ENCODE measurements at regions not wholly inside any gene's neighbourhood (a gene's known extent, or its start where the extent isn't known, plus 50 kb on each side); places are given as distances from the start of the nearest gene placed in this dataset.

- Mint-ChIP-seq H3K27me3 (ENCODE audit: insufficient read depth) (no peaks in the 10 kb centered on the region), H3K4me3 (no peak overlapping the region), H3K36me3 (ENCODE audit: low read depth) (no peaks in the 10 kb centered on the region), H3K9me3 (peaks cover 4% of the 10 kb centered on the region), H3K27ac (no peak overlapping the region), H3K4me1 (ENCODE audit: low read depth) (no peaks in the 10 kb centered on the region)
- intact Hi-C loops (cut with micrococcal nuclease), result no loop called here
- no peak for DNase-seq (ENCODE audit: low spot score)
Measured at GRCh38 chr2:235350234-235350633, 143.6 kb upstream of the AGAP1 start.

DNA sequence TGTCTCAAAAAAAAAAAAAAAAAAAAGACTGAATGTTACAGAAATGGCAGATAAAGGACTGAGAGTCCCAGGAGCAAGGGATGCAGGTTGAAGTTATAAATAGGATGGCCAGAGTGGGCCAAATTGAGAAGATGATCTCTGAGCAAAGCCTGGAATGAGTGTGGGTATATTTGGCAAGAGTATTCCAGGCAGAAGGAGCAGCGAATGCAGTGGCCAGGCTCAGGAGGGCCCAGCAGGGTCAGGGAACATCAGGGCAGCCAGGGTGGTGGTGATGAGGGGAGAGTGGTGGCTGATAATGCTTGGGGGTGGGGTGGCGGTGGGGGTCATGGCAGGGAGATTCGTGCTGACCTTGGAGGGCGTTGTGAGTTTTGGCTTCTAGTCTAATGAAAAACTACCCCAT lies 141.3 kb upstream of the AGAP1 start:
- DNase-seq (ENCODE audit: low spot score), result no peak
- H3K27ac Mint-ChIP-seq, result no peak overlapping the region
- no peaks in the 10 kb centered on the region for H3K27me3 Mint-ChIP-seq (ENCODE audit: insufficient read depth)
- no peaks in the 10 kb centered on the region for H3K4me1 Mint-ChIP-seq (ENCODE audit: low read depth)
- no peak overlapping the region for H3K4me3 Mint-ChIP-seq
- no peaks in the 10 kb centered on the region for H3K36me3 Mint-ChIP-seq (ENCODE audit: low read depth)
- peaks cover 2% of the 10 kb centered on the region for H3K9me3 Mint-ChIP-seq
- intact Hi-C loops (cut with micrococcal nuclease), result no loop called here

GRCh38 chr2:235357881-235358280 lies 136.0 kb upstream of the AGAP1 start:
- DNase-seq (ENCODE audit: low spot score), result no peak
- intact Hi-C loops (cut with micrococcal nuclease), result no loop called here
- Mint-ChIP-seq H3K9me3 (no peaks in the 10 kb centered on the region), H3K36me3 (ENCODE audit: low read depth) (no peaks in the 10 kb centered on the region), H3K27ac (no peak overlapping the region), H3K27me3 (ENCODE audit: insufficient read depth) (no peaks in the 10 kb centered on the region), H3K4me3 (no peak overlapping the region), H3K4me1 (ENCODE audit: low read depth) (no peaks in the 10 kb centered on the region)

DNA sequence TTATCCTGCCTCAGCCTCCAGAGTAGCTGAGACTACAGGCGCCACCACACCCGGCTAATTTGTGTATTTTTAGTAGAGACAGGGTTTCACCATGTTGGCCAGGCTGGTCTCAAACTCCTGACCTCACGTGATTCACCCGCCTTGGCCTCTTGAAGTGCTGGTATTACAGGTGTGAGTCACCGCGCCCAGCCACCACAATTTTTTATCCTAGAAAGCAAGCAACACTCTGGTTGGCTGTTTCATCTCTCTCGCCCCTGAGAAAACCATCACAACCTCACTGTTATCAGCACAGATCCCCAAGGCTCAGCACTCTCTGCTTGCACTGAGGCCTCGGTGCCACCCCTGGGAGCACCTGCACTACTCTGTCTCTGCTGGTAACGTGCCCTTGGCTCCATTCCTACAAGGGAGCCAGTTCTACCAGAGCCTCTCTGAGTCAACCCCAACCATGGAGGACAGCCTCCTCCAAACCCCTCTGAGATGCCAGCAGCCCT lies 134.8 kb upstream of the AGAP1 start:
- Mint-ChIP-seq H3K9me3 (no peaks in the 10 kb centered on the region), H3K36me3 (ENCODE audit: low read depth) (no peaks in the 10 kb centered on the region), H3K27ac (no peak overlapping the region), H3K4me1 (ENCODE audit: low read depth) (no peaks in the 10 kb centered on the region), H3K4me3 (no peak overlapping the region), H3K27me3 (ENCODE audit: insufficient read depth) (no peaks in the 10 kb centered on the region)
- intact Hi-C loops (cut with micrococcal nuclease), result no loop called here
- DNase-seq (ENCODE audit: low spot score), result no peak

DNA sequence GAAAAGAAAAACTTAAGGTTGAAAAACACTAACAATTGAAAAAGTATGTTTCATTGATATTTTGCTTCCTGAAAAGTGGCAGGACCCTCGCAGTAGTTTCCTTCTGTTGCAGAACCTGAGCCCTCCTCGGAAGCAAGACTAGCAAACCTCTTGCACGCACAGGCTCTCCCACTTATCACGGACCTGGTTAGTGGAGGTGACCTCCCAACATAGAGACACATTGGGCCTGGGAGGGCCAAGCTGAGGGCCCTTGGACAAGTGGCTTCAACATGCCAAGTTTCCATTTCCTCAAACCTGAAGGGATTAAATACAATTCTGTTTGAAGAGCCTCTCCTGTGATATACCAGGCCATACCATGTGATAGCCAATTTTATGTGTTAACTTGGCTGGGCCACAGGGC lies 133.4 kb upstream of the AGAP1 start:
- Mint-ChIP-seq H3K9me3 (no peaks in the 10 kb centered on the region), H3K27ac (no peak overlapping the region), H3K36me3 (ENCODE audit: low read depth) (no peaks in the 10 kb centered on the region), H3K27me3 (ENCODE audit: insufficient read depth) (no peaks in the 10 kb centered on the region), H3K4me3 (no peak overlapping the region), H3K4me1 (ENCODE audit: low read depth) (no peaks in the 10 kb centered on the region)
- no peak for DNase-seq (ENCODE audit: low spot score)
- intact Hi-C loops (cut with micrococcal nuclease), result no loop called here

GRCh38 chr2:235365743-235366142 lies 128.1 kb upstream of the AGAP1 start:
- Mint-ChIP-seq H3K4me1 (ENCODE audit: low read depth) (no peaks in the 10 kb centered on the region), H3K4me3 (no peak overlapping the region), H3K27me3 (ENCODE audit: insufficient read depth) (no peaks in the 10 kb centered on the region), H3K36me3 (ENCODE audit: low read depth) (no peaks in the 10 kb centered on the region), H3K9me3 (no peaks in the 10 kb centered on the region), H3K27ac (no peak overlapping the region)
- intact Hi-C loops (cut with micrococcal nuclease), result no loop called here
- no peak for DNase-seq (ENCODE audit: low spot score)

DNA sequence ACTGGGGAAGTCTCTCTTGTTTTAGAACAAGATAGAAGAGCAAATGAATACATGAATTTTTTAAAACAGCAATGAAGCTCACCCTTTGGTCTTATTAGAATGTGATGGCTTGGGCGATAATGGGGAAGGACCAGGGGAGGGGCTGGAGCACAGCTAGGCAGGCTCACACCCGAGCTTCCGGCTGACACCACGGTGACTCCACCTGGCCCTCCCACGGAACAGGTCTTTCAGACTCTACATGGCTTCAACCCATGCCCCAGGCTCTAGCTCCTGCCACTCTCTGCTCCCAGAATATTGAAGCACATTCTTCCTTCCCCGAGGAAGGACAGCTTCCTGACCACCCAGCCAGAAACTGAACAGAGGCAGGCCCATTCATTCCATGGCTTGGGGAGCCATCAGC lies 127.5 kb upstream of the AGAP1 start:
- Mint-ChIP-seq H3K27me3 (ENCODE audit: insufficient read depth) (no peaks in the 10 kb centered on the region), H3K27ac (no peak overlapping the region), H3K4me1 (ENCODE audit: low read depth) (no peaks in the 10 kb centered on the region), H3K4me3 (no peak overlapping the region), H3K36me3 (ENCODE audit: low read depth) (no peaks in the 10 kb centered on the region), H3K9me3 (no peaks in the 10 kb centered on the region)
- DNase-seq (ENCODE audit: low spot score), result no peak
- intact Hi-C loops (cut with micrococcal nuclease), result no loop called here

- Mint-ChIP-seq H3K9me3 (no peaks in the 10 kb centered on the region), H3K27ac (no peak overlapping the region), H3K36me3 (ENCODE audit: low read depth) (no peaks in the 10 kb centered on the region), H3K4me3 (no peak overlapping the region), H3K27me3 (ENCODE audit: insufficient read depth) (no peaks in the 10 kb centered on the region), H3K4me1 (ENCODE audit: low read depth) (no peaks in the 10 kb centered on the region)
- DNase-seq (ENCODE audit: low spot score), result no peak
- intact Hi-C loops (cut with micrococcal nuclease), result no loop called here
Measured at GRCh38 chr2:235366807-235367206, 127.0 kb upstream of the AGAP1 start.

GRCh38 chr2:235371018-235371417 lies 122.8 kb upstream of the AGAP1 start:
- H3K36me3 Mint-ChIP-seq (ENCODE audit: low read depth), result no peaks in the 10 kb centered on the region
- H3K4me3 Mint-ChIP-seq, result no peak overlapping the region
- H3K27me3 Mint-ChIP-seq (ENCODE audit: insufficient read depth), result no peaks in the 10 kb centered on the region
- DNase-seq (ENCODE audit: low spot score), result no peak
- H3K9me3 Mint-ChIP-seq, result no peaks in the 10 kb centered on the region
- intact Hi-C loops (cut with micrococcal nuclease), result no loop called here
- H3K27ac Mint-ChIP-seq, result no peak overlapping the region
- no peaks in the 10 kb centered on the region for H3K4me1 Mint-ChIP-seq (ENCODE audit: low read depth)

- no peak overlapping the region for H3K4me3 Mint-ChIP-seq
- no peaks in the 10 kb centered on the region for H3K4me1 Mint-ChIP-seq (ENCODE audit: low read depth)
- no peaks in the 10 kb centered on the region for H3K9me3 Mint-ChIP-seq
- H3K27ac Mint-ChIP-seq, result no peak overlapping the region
- no peak for DNase-seq (ENCODE audit: low spot score)
- intact Hi-C loops (cut with micrococcal nuclease), result no loop called here
- H3K36me3 Mint-ChIP-seq (ENCODE audit: low read depth), result no peaks in the 10 kb centered on the region
- H3K27me3 Mint-ChIP-seq (ENCODE audit: insufficient read depth), result peaks cover 3% of the 10 kb centered on the region
Measured at GRCh38 chr2:235373171-235373570, 120.7 kb upstream of the AGAP1 start.

DNA sequence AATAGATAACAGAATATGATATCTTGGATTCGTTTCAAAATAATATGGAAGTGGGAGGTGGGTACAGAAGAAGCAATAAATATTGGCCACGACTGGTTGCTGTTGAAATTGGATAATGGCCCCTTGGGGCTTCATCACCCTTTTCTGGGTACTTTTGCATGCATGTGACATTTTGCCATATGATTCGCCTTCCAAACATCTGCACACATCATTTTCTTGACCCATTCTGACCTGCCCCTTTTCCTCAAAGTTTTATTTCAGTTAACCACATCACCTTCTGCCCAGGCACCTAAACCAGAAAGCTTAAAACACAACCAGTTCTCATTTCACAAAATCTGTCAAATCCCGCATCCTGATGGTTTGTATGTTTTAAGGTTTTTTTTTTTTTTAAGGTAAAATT lies 116.7 kb upstream of the AGAP1 start:
- peaks cover 3% of the 10 kb centered on the region for H3K27me3 Mint-ChIP-seq (ENCODE audit: insufficient read depth)
- intact Hi-C loops (cut with micrococcal nuclease), result no loop called here
- H3K36me3 Mint-ChIP-seq (ENCODE audit: low read depth), result no peaks in the 10 kb centered on the region
- H3K4me3 Mint-ChIP-seq, result no peak overlapping the region
- no peaks in the 10 kb centered on the region for H3K4me1 Mint-ChIP-seq (ENCODE audit: low read depth)
- no peak overlapping the region for H3K27ac Mint-ChIP-seq
- H3K9me3 Mint-ChIP-seq, result no peaks in the 10 kb centered on the region
- no peak for DNase-seq (ENCODE audit: low spot score)

GRCh38 chr2:235378246-235378645 lies 115.6 kb upstream of the AGAP1 start:
- no peaks in the 10 kb centered on the region for H3K9me3 Mint-ChIP-seq
- no peaks in the 10 kb centered on the region for H3K4me1 Mint-ChIP-seq (ENCODE audit: low read depth)
- H3K4me3 Mint-ChIP-seq, result no peak overlapping the region

GRCh38 chr2:235378944-235379343 lies 114.9 kb upstream of the AGAP1 start:
- no peaks in the 10 kb centered on the region for H3K36me3 Mint-ChIP-seq (ENCODE audit: low read depth)
- intact Hi-C loops (cut with micrococcal nuclease), result no loop called here
- no peaks in the 10 kb centered on the region for H3K4me1 Mint-ChIP-seq (ENCODE audit: low read depth)
- H3K9me3 Mint-ChIP-seq, result no peaks in the 10 kb centered on the region
- H3K27me3 Mint-ChIP-seq (ENCODE audit: insufficient read depth), result peaks cover 3% of the 10 kb centered on the region
- H3K27ac Mint-ChIP-seq, result no peak overlapping the region
- H3K4me3 Mint-ChIP-seq, result no peak overlapping the region
- DNase-seq (ENCODE audit: low spot score), result no peak

More at GRCh38 chr2:235378246-235378645, 115.6 kb upstream of the AGAP1 start:
- no peaks in the 10 kb centered on the region for H3K36me3 Mint-ChIP-seq (ENCODE audit: low read depth)
- H3K27ac Mint-ChIP-seq, result no peak overlapping the region
- intact Hi-C loops (cut with micrococcal nuclease), result no loop called here
- no peak for DNase-seq (ENCODE audit: low spot score)
- peaks cover 3% of the 10 kb centered on the region for H3K27me3 Mint-ChIP-seq (ENCODE audit: insufficient read depth)

- H3K9me3 Mint-ChIP-seq, result no peaks in the 10 kb centered on the region
- intact Hi-C loops (cut with micrococcal nuclease), result no loop called here
- H3K4me1 Mint-ChIP-seq (ENCODE audit: low read depth), result no peaks in the 10 kb centered on the region
- H3K27ac Mint-ChIP-seq, result no peak overlapping the region
- H3K4me3 Mint-ChIP-seq, result no peak overlapping the region
- no peaks in the 10 kb centered on the region for H3K36me3 Mint-ChIP-seq (ENCODE audit: low read depth)
- DNase-seq (ENCODE audit: low spot score), result no peak
- peaks cover 3% of the 10 kb centered on the region for H3K27me3 Mint-ChIP-seq (ENCODE audit: insufficient read depth)
Measured at GRCh38 chr2:235381261-235381912, 112.5 kb upstream of the AGAP1 start.

All from activated T-helper 1 cell treated with anti-CD3 and anti-CD28 coated beads, Interleukin-12 subunit alpha, Interleukin-12 subunit beta, Interleukin-2, Interleukin-4 antibody, amounts not matched to agents 30 ng/mL and 10 ng/mL and 1 ng/mL, durations not matched to agents 14 hours and 24 hours and 36 hours (primary cell).